ENCODE measurements at regions not wholly inside any gene's neighbourhood (a gene's known extent, or its start where the extent isn't known, plus 50 kb on each side); places are given as distances from the start of the nearest gene placed in this dataset.

DNA sequence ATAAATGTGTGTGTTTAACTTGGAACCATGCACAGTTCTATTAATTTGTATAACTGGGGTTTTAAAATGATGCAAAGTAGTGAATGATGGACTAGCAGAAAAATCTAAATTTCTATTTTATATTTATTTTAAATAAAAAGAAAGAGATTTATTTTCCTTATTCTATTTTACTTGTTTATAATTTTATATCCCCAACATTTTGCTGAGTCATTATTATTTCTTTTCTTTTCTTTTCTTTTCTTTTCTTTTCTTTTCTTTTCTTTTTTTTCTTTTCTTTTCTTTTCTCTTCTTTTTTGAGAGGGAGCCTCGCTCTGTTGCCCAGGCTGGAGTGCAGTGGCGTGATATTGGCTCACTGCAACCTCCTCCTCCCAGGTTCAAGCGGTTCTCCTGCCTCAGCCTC lies 395.0 kb upstream of the NCAM2 start:
- DNase-seq: no peak

- DNase-seq: no peak
These were observed 387.2 kb upstream of the NCAM2 start for GRCh38 chr21:20611008-20611407.

DNA sequence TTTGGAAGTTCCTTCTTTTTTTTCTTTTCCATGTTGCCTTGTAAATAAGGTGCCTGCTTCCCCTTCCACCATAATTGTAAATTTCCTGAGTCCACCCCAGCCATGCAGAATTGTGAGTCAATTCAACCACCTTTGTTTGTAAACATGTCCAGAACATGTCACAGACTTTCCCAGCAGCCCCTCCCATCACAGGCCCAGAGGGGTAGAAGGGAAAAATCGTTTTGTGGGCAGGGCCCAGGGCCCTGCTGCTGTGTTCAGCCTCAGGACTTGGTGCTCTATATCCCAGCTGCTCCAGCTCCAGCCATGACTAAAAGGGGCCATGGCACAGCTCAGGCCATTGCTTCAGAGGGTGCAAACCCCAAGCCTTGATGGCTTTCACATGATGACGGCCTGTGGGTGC lies 384.6 kb upstream of the NCAM2 start:
- no peak for DNase-seq

DNA sequence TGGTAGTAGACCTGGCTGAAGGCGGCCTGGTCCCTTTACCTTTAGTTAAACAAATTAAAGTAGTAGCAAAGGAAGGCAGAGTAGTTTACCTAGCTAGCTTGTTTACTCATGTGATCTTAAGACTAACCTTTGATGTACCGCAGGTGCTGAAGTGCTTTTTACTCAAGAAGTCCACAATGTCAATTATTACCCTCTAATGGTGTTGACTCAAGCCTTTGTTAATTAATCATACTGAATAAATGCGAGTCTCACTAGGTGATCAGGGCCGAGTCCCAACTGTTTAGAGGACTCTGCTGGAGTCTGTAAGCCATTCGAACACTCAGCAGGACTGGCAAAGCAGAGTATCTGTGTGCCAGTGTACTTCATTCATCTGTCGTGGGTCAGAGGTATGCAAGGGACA lies 381.1 kb upstream of the NCAM2 start:
- DNase-seq: no peak

DNA sequence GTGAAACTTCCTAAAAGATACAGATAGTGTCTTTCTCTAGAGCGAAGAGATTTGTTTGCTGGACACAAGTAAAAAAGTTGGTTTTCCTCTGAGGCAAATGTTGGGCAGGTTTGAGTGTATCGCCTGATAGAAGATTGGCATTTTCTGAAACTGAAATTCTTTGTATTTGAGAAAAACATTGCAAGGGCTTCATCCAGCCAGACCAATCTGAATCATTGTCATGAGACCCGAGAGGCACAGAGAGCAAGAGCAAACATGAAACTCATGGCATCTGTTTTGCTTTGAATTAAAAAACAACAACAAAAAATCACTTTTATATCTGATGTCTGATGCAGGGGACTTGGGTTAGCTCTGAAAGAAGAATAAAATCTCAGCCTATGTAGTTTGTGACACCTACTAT lies 379.3 kb upstream of the NCAM2 start:
- DNase-seq: no peak

DNA sequence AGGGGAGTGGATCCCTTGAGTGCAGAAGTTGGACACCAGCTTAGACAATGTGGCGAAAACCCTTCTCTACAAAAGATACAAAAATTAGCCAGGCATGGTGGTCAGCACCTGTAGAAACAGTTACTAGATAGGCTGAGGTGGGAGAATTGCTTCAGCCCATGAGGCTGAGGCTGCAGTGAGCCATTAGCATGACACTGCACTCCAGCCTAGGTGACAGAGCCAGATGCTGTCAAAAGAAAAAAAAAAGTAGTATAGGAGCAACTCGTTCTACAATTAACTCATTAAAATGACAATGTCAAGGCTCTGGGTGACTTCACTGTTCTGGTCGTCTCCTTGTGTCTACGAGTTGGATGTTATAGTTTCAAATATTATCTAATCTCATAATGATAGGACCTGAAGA lies 370.6 kb upstream of the NCAM2 start:
- DNase-seq: no peak

- no peak for DNase-seq
These were observed 366.6 kb upstream of the NCAM2 start for GRCh38 chr21:20631633-20632032.

GRCh38 chr21:20639026-20639425 lies 359.2 kb upstream of the NCAM2 start:
- no peak for DNase-seq

GRCh38 chr21:20641241-20641640 lies 357.0 kb upstream of the NCAM2 start:
- no peak for DNase-seq

- DNase-seq: no peak
These were observed 355.5 kb upstream of the NCAM2 start for GRCh38 chr21:20642681-20643080.

GRCh38 chr21:20644552-20644951 lies 353.7 kb upstream of the NCAM2 start:
- no peak for DNase-seq

- no peak for DNase-seq
These were observed 352.9 kb upstream of the NCAM2 start for GRCh38 chr21:20645344-20645743.

DNA sequence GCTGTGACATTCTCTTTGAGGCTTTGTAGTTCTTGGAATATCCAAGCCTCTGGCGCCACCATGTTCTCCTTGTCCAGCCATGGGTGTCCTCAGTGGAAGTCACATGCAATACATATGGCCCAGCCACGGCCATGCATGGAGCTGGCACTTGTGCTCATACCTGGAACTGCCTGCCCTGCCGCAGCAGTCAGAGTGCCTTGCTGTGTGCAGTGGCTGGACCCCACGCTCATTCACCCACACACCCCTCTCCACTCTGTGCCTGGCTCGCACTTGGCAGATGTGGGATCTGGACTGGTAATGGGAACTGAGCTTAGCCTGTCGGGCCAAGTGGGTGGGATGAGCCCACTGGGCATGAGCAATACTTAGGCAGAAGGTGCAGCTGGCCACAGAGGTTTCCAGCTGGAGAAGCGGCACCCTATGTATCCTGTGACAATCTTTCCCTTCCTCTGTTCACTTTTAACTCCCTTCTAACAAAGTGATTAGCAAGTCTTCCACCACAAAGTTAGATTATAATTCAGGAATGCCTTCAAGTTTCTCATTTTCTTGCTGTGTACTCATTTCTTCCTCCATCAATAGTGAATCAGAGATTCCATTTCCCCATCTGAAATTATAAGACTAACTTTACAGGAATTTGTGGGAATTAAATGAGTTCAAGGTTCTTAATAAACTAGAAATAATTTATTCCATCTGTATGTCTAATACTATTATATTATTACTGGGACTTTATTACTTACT lies 351.6 kb upstream of the NCAM2 start:
- no peak for DNase-seq

- DNase-seq: no peak
These were observed 350.6 kb upstream of the NCAM2 start for GRCh38 chr21:20647607-20648006.

GRCh38 chr21:20649231-20649630 lies 349.0 kb upstream of the NCAM2 start:
- no peak for DNase-seq

- DNase-seq: no peak
These were observed 345.4 kb upstream of the NCAM2 start for GRCh38 chr21:20652846-20653245.

DNA sequence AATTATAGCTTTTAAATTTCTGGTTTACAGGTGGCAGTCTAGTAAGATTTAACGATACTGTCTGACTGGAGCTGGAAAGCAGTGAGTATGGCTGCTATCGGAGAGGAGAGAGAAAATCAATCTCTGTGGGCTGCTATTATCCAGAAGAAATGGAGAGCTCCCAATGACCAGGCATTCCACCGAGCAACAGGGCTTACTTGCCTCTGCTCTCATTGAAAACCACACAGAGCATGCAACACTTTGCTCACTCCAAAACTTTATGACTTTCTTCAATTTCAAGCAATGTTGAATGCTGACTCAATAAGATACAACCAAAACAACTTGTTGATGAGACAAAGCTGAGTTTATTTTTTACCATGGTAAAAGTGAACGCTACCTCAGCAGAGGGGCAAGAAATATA lies 337.0 kb upstream of the NCAM2 start:
- no peak for DNase-seq

- no peak for DNase-seq
These were observed 336.3 kb upstream of the NCAM2 start for GRCh38 chr21:20661745-20662422.

- DNase-seq: no peak
These were observed 335.7 kb upstream of the NCAM2 start for GRCh38 chr21:20662514-20662913.

DNA sequence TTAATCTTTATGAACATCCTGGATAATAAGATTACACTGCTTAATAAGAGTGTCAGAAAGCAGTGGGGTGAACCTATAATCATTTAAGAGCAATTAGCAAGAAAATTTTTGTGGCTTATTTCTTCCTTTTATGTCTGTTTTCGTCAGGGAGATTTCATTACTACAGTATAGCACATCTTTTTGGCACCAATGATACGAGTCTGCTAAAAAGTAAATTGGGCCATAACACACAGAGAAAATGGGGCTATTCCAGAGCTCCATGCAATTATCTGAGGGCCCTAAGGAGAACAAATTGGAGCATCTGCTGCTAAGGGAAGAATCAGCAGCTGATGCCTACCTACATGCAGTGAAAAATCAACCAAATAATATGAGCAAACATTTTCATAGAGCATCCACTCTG lies 330.3 kb upstream of the NCAM2 start:
- no peak for DNase-seq

GRCh38 chr21:20685475-20685874 lies 312.7 kb upstream of the NCAM2 start:
- DNase-seq: no peak

DNA sequence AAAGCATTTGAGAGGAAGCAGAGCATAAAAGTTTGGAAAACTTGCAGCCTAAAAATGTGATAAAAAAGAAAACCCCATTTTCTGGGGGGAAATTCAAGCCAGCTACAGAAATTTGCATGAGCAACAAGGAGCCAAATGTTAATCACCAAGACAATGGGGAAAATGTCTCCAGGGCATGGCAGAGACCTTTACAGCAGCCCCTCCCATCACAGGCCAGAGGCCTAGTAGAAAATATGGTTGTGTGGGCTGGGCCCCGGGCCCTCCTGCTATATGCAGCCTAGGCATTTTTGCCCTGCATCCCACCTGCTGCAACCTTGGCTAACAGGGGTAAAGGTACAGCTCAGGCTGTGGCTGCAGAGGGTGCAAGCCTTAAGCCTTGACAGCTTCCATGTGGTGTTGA lies 299.6 kb upstream of the NCAM2 start:
- no peak for DNase-seq

GRCh38 chr21:20701235-20701634 lies 297.0 kb upstream of the NCAM2 start:
- DNase-seq: no peak

GRCh38 chr21:20703112-20703767 lies 295.0 kb upstream of the NCAM2 start:
- no peak for DNase-seq

Measured in AML-193 (cell line).